ENCODE measurements at regions not wholly inside any gene's neighbourhood (a gene's known extent, or its start where the extent isn't known, plus 50 kb on each side); places are given as distances from the start of the nearest gene placed in this dataset.

GRCh38 chr1:181169281-181169865 is 80.9 kb downstream of the IER5 start:
- TF ChIP-seq CTCF (IDR thresholded peaks at IDR 0.05; ENCODE audit: insufficient read depth, low read depth, low read length) (no peak), EZH2 (IDR thresholded peaks at IDR 0.05; ENCODE audit: insufficient read depth, low read length) (no peak)
